GM23248 (cell line): ENCODE measurements at regions not wholly inside any gene's neighbourhood (a gene's known extent, or its start where the extent isn't known, plus 50 kb on each side); places are given as distances from the start of the nearest gene placed in this dataset.

Experiments
- DNase-seq: peaks from one replicate; pipeline ENCODE4 v3.0.0-alpha.2; 2015
- H2AFZ ChIP-seq: fragments of 200-600 bp; sonication (generic); 2 replicates; pipeline ENCODE4 v1.6.1; 2016; ENCODE audit warnings: antibody characterized with exemption
- H3F3A ChIP-seq: fragments of 200-600 bp; sonication (generic); 2 replicates; pipeline ENCODE4 v1.6.1; 2016; ENCODE audit warnings: mild to moderate bottlenecking, antibody characterized with exemption, mixed run types; ENCODE audit not compliant: insufficient read depth
- H3K27ac ChIP-seq: fragments of 200-600 bp; sonication (generic); 2 replicates; pipeline ENCODE4 v1.5.1; 2016; ENCODE audit warnings: mild to moderate bottlenecking
- H3K27me3 ChIP-seq: fragments of 200-600 bp; sonication (generic); replicated peaks from 2 replicates; pipeline ENCODE4 v1.6.1; 2016; ENCODE audit warnings: mild to moderate bottlenecking; ENCODE audit not compliant: insufficient read depth
- H3K36me3 ChIP-seq: fragments of 200-600 bp; sonication (generic); 2 replicates; pipeline ENCODE4 v1.6.1; 2016; ENCODE audit warnings: low read depth, mild to moderate bottlenecking
- H3K4me1 ChIP-seq: fragments of 200-600 bp; sonication (generic); 2 replicates; pipeline ENCODE4 v1.6.1; 2016; ENCODE audit warnings: mild to moderate bottlenecking; ENCODE audit not compliant: insufficient read depth
- H3K4me2 ChIP-seq: fragments of 200-600 bp; sonication (generic); one replicate; pipeline ENCODE4 v1.6.1; 2016; ENCODE audit warnings: mild to moderate bottlenecking; ENCODE audit not compliant: unreplicated experiment
- H3K4me3 ChIP-seq: fragments of 200-600 bp; sonication (generic); 2 replicates; pipeline ENCODE4 v1.5.1; 2016; ENCODE audit warnings: mild to moderate bottlenecking
- H3K79me2 ChIP-seq: fragments of 200-600 bp; sonication (generic); 2 replicates; pipeline ENCODE4 v1.6.1; 2016; ENCODE audit warnings: mild to moderate bottlenecking; ENCODE audit not compliant: insufficient read depth
- H3K9ac ChIP-seq: fragments of 200-600 bp; sonication (generic); 2 replicates; pipeline ENCODE4 v1.6.1; 2016; ENCODE audit warnings: mild to moderate bottlenecking
- H3K9me2 ChIP-seq: fragments of 200-600 bp; sonication (generic); 2 replicates; pipeline ENCODE4 v1.6.1; 2016; ENCODE audit warnings: mixed run types, mild to moderate bottlenecking, moderate library complexity; ENCODE audit not compliant: insufficient read depth
- H3K9me3 ChIP-seq: fragments of 200-600 bp; sonication (generic); one replicate; pipeline ENCODE4 v1.6.1; 2017; ENCODE audit warnings: low read depth
- H4K20me1 ChIP-seq: fragments of 200-600 bp; sonication (generic); 2 replicates; pipeline ENCODE4 v1.6.0; 2016; ENCODE audit not compliant: insufficient read depth
- EZH2 ChIP-seq: fragments of 200-600 bp; sonication (generic); IDR thresholded peaks from 2 replicates; pipeline ENCODE4 v1.6.1; 2018; ENCODE audit warnings: antibody characterized with exemption, mild to moderate bottlenecking; ENCODE audit not compliant: insufficient read depth, poor library complexity, severe bottlenecking
- EZH2phosphoT487 ChIP-seq: fragments of 200-600 bp; sonication (generic); IDR thresholded peaks from 2 replicates; pipeline ENCODE4 v1.6.1; 2018; ENCODE audit warnings: antibody characterized with exemption, moderate library complexity, mild to moderate bottlenecking, low read depth; ENCODE audit not compliant: insufficient read depth
- WGBS, 2 experiments: methylation state at CpG; one replicate each; pipeline ENCODE4 v1.1.6; 2015 to 2017; ENCODE audit warnings: low lambda C conversion rate in 2 of 2, low coverage in 1 of 2; ENCODE audit errors: missing lambda C conversion rate in 2 of 2; 5-methylcytosine and 5-hydroxymethylcytosine counted together
- in situ Hi-C: fragments of 300-500 bp; cut with MboI; formaldehyde crosslinking; loops from 2 replicates; pipeline ENCODE4 v1.15.0; 2020

DNA sequence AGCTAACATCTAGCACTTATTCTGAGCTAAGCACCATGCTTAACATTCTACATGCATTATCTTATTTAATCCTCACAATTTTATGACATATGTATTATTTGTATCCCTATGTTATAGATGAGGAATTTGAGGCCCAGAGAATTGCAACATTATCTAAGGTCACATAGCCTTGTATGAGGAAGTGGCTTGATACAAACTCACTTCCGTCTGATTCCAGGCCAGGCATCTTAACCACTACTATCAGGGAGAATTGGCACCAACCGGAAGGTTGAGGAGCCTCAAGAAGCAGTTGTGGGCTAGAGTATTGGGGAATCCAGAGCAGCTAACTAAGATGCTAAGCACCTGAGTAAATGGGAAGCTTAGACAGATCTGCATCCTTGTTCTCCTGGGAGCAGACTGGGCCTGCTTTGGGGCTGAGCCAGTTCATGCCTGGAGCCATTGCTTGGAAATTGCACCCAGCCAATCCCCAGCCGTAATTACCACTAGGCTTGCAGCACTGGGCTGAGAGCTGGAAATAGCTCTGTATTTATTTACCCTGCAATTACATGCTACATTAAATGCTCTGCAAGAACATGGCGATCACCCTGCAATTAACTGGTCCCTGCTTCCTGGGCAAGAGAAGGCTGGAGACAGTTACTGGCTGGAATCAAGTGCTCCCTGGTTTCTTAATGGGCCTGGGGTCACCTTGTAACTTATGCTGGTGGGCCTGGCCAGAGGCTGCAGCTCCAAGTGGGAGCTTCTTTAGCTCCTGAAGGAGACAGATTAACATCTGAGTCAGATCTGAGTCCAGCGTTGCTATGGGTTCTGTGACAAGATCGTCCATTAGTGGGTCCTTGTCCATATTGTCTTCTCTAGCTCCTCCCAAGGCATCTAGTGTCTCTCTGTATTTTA is 273.1 kb upstream of the CCL2 start:
- Histone ChIP-seq H3K9ac (no peak overlapping the region), H2AFZ (no peak overlapping the region), H3K4me1 (no peaks in the 10 kb centered on the region), H3K79me2 (no peaks in the 10 kb centered on the region), H4K20me1 (no peaks in the 10 kb centered on the region), H3K4me2 (no peak overlapping the region), H3K4me3 (no peak overlapping the region), H3F3A (no peaks in the 10 kb centered on the region), H3K9me3 (no peaks in the 10 kb centered on the region), H3K27me3 (no peaks in the 10 kb centered on the region), H3K27ac (no peak overlapping the region), H3K9me2 (no peaks in the 10 kb centered on the region), H3K36me3 (no peaks in the 10 kb centered on the region)
- TF ChIP-seq EZH2 (no peak), EZH2phosphoT487 (no peak)
- WGBS, 2 experiments = 21 to 25% methylated on average over 6 of the region's 6 CpGs
- DNase-seq = no peak
- in situ Hi-C loops = no loop called here

DNA sequence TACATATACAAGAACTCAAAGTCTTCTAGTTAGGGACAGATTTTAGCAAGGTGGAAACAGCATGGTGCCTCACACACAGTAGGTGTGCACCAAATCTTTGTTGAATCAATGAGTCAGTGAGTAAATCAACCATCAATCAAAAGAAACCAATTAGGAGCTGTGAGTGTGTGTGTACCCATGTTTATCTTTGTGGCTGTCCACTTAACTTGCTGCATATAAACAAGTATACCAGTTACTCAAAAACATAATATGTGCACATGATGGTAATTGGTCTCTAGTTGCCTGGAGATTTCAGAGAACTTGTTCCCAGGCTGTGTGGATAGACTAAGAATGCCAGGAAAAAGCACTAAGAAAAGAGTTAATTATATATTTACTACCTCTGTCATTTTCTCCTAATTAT is 272.2 kb upstream of the CCL2 start:
- no peaks in the 10 kb centered on the region for H3F3A ChIP-seq
- no peak for DNase-seq
- no peaks in the 10 kb centered on the region for H3K27me3 ChIP-seq
- in situ Hi-C loops = no loop called here
- H3K79me2 ChIP-seq = no peaks in the 10 kb centered on the region
- H3K4me2 ChIP-seq = no peak overlapping the region
- H3K36me3 ChIP-seq = no peaks in the 10 kb centered on the region
- H3K9me3 ChIP-seq = no peaks in the 10 kb centered on the region
- H2AFZ ChIP-seq = no peak overlapping the region
- H3K9ac ChIP-seq = no peak overlapping the region
- no peak overlapping the region for H3K4me3 ChIP-seq
- no peaks in the 10 kb centered on the region for H3K9me2 ChIP-seq
- no peaks in the 10 kb centered on the region for H4K20me1 ChIP-seq
- H3K27ac ChIP-seq = no peak overlapping the region
- H3K4me1 ChIP-seq = no peaks in the 10 kb centered on the region
- TF ChIP-seq EZH2phosphoT487 (no peak), EZH2 (no peak)

GRCh38 chr17:33983824-33984574 is 271.1 kb upstream of the CCL2 start:
- Histone ChIP-seq H2AFZ (no peak overlapping the region), H3K27ac (no peak overlapping the region), H3F3A (no peaks in the 10 kb centered on the region), H3K27me3 (no peaks in the 10 kb centered on the region), H4K20me1 (no peaks in the 10 kb centered on the region), H3K9me2 (no peaks in the 10 kb centered on the region), H3K4me3 (no peak overlapping the region), H3K79me2 (no peaks in the 10 kb centered on the region), H3K4me1 (no peaks in the 10 kb centered on the region), H3K36me3 (no peaks in the 10 kb centered on the region), H3K9ac (no peak overlapping the region), H3K4me2 (no peak overlapping the region), H3K9me3 (no peaks in the 10 kb centered on the region)
- no peak for TF ChIP-seq EZH2
- no peak for TF ChIP-seq EZH2phosphoT487
- WGBS, 2 experiments = 32 to 38% methylated on average over 6 of the region's 6 CpGs
- no peak for DNase-seq
- in situ Hi-C loops = no loop called here

DNA sequence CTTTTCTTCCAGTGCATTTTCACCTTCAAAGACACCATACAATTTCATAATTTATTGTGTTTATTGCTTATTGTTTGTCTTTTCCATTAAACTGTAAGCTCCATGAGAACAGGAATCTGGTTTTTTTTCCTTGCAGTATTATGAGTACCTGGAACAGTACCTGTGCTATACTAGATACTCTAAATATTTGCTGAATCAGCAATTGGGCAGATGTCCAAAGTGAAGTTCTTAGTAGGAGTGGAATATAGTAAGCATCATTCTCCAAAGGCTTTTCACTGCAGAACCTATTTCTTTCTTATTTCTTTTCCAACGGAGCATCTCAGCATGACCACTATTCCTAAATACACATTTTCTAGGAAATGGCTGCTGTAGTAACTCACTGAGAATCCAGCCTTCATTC is 269.0 kb upstream of the CCL2 start:
- in situ Hi-C loops = no loop called here
- H4K20me1 ChIP-seq = no peaks in the 10 kb centered on the region
- no peaks in the 10 kb centered on the region for H3K36me3 ChIP-seq
- H3K9ac ChIP-seq = no peak overlapping the region
- H3K9me2 ChIP-seq = no peaks in the 10 kb centered on the region
- no peak overlapping the region for H3K4me2 ChIP-seq
- H3K4me3 ChIP-seq = no peak overlapping the region
- H3K27me3 ChIP-seq = no peaks in the 10 kb centered on the region
- H3F3A ChIP-seq = no peaks in the 10 kb centered on the region
- no peak overlapping the region for H2AFZ ChIP-seq
- H3K79me2 ChIP-seq = no peaks in the 10 kb centered on the region
- DNase-seq = no peak
- H3K9me3 ChIP-seq = no peaks in the 10 kb centered on the region
- WGBS, 2 experiments = 0% methylated on average over 1 of the region's 1 CpG
- TF ChIP-seq EZH2 = no peak
- no peak for TF ChIP-seq EZH2phosphoT487
- H3K4me1 ChIP-seq = no peaks in the 10 kb centered on the region
- no peak overlapping the region for H3K27ac ChIP-seq
